22Rv1 (cell line): ENCODE measurements at regions not wholly inside any gene's neighbourhood (a gene's known extent, or its start where the extent isn't known, plus 50 kb on each side); places are given as distances from the start of the nearest gene placed in this dataset.

Experiments used
- ZFX ChIP-seq: fragments of 450-650 bp; IDR thresholded peaks from 2 replicates; pipeline ENCODE4 v1.6.1; 2017; ENCODE audit warnings: antibody characterized with exemption, borderline replicate concordance
- TF ChIP-seq, protein P1 (sequence below): fragments of 450-650 bp; IDR thresholded peaks from 2 replicates; pipeline ENCODE4 v1.5.1; 2017; ENCODE audit warnings: mild to moderate bottlenecking

DNA sequence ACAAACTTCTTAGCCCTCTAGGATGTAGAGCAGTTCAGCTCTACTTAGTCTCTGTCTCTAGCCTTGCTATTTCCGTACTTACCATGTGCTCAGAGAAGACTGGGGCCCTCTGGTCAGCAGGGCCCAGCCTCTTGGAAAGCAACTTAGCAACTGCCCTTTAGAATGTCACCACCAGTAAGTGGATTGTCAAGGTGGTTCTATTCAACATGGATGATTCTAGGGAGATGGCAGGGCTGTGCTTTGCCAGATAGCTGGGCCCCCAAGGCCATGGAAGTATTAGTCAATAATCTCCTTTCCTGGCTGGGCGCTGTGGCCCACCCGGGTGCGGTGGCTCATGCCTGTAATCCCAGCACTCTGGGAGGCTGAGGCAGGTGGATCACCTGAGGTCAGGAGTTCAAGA lies 177.6 kb upstream of the MVB12B start:
- TF ChIP-seq ZFX, result no peak
- TF ChIP-seq, protein P1, sequence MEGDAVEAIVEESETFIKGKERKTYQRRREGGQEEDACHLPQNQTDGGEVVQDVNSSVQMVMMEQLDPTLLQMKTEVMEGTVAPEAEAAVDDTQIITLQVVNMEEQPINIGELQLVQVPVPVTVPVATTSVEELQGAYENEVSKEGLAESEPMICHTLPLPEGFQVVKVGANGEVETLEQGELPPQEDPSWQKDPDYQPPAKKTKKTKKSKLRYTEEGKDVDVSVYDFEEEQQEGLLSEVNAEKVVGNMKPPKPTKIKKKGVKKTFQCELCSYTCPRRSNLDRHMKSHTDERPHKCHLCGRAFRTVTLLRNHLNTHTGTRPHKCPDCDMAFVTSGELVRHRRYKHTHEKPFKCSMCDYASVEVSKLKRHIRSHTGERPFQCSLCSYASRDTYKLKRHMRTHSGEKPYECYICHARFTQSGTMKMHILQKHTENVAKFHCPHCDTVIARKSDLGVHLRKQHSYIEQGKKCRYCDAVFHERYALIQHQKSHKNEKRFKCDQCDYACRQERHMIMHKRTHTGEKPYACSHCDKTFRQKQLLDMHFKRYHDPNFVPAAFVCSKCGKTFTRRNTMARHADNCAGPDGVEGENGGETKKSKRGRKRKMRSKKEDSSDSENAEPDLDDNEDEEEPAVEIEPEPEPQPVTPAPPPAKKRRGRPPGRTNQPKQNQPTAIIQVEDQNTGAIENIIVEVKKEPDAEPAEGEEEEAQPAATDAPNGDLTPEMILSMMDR, result no peak
